ENCODE measurements at regions not wholly inside any gene's neighbourhood (a gene's known extent, or its start where the extent isn't known, plus 50 kb on each side); places are given as distances from the start of the nearest gene placed in this dataset.

DNA sequence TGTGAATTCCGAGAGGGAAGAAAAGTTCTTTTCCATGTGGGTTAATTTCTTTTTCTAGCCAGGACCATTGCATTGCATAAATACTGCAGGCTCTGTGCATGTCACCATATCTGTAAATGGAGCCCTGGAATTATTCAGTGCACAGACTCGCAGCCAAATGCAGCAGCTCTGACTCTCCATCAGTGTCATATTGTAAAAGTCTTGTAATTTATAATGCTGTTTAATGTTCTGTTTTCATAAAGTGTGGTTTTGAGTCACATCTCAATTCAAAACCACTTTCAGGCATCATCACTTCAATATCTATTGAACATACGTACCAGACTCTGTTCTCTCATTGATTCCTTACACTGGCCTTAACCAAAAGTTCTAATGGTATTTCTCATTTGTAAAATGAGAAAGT lies 193.9 kb upstream of the RPL34 start:
- no peak for TF ChIP-seq EZH2 (IDR thresholded peaks at IDR 0.05; ENCODE audit: borderline replicate concordance, insufficient read depth, low read depth, low read length, poor library complexity, severe bottlenecking)
- TF ChIP-seq, protein P1, sequence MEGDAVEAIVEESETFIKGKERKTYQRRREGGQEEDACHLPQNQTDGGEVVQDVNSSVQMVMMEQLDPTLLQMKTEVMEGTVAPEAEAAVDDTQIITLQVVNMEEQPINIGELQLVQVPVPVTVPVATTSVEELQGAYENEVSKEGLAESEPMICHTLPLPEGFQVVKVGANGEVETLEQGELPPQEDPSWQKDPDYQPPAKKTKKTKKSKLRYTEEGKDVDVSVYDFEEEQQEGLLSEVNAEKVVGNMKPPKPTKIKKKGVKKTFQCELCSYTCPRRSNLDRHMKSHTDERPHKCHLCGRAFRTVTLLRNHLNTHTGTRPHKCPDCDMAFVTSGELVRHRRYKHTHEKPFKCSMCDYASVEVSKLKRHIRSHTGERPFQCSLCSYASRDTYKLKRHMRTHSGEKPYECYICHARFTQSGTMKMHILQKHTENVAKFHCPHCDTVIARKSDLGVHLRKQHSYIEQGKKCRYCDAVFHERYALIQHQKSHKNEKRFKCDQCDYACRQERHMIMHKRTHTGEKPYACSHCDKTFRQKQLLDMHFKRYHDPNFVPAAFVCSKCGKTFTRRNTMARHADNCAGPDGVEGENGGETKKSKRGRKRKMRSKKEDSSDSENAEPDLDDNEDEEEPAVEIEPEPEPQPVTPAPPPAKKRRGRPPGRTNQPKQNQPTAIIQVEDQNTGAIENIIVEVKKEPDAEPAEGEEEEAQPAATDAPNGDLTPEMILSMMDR (IDR thresholded peaks at IDR 0.05) = no peak
- Histone ChIP-seq H3K9ac (ENCODE audit: low read length) (no peak overlapping the region), H3K4me1 (ENCODE audit: control insufficient read depth in 2 of 2, insufficient read depth in 2 of 2, low read length in 2 of 2) (no peaks in the 10 kb centered on the region), H3K79me2 (ENCODE audit: control insufficient read depth, insufficient read depth, low read length) (no peaks in the 10 kb centered on the region), H3K27me3 (replicated peaks in 1 of 4; ENCODE audit: control extremely low read depth in 1 of 4, control insufficient read depth in 3 of 4, insufficient read depth in 4 of 4, low read length in 3 of 4) (no peaks in the 10 kb centered on the region), H3K36me3 (replicated peaks in 1 of 2; ENCODE audit: control extremely low read depth in 1 of 2, control insufficient read depth in 1 of 2, extremely low read depth in 1 of 2, insufficient read depth in 2 of 2, low read length in 1 of 2) (no peaks in the 10 kb centered on the region), H3K27ac (ENCODE audit: low read length in 2 of 2) (no peak overlapping the region), H3K4me2 (replicated peaks; ENCODE audit: low read depth, low read length, poor library complexity, severe bottlenecking) (no peak overlapping the region), H4K20me1 (ENCODE audit: control insufficient read depth, insufficient read depth, low read length, poor library complexity, severe bottlenecking) (no peaks in the 10 kb centered on the region), H3K9me3 (ENCODE audit: control extremely low read depth in 1 of 3, control insufficient read depth in 2 of 3, insufficient read depth in 1 of 3, low read length in 2 of 3) (peaks cover 0 to 3% (median 0%) of the 10 kb centered on the region in 3 donors), H2AFZ (ENCODE audit: insufficient read depth, low read depth, low read length, poor library complexity, severe bottlenecking) (no peak overlapping the region), H3K4me3 (ENCODE audit: control extremely low read depth in 1 of 5, extremely low read depth in 1 of 5, insufficient read depth in 1 of 5, low read depth in 2 of 5, low read length in 4 of 5) (no peak overlapping the region)
- intact Hi-C loops (cut with micrococcal nuclease) = no loop called here
- no peaks in the 10 kb centered on the region for H3K27me3 Mint-ChIP-seq
- no CpG with 5 or more reads among the region's 3 CpGs for WGBS (ENCODE audit: insufficient coverage)
- no peak overlapping the region for H3K27ac Mint-ChIP-seq
- CTCF ChIA-PET = no interaction called here
- ATAC-seq (ENCODE audit: low read depth) = no peak
- H3K4me3 Mint-ChIP-seq = no peak overlapping the region
- peaks cover 4% of the 10 kb centered on the region for H3K9me3 Mint-ChIP-seq (ENCODE audit: insufficient read depth)
- H3K4me1 Mint-ChIP-seq = no peaks in the 10 kb centered on the region
- POLR2A ChIA-PET = no interaction called here
- DNase-seq = no peak

DNA sequence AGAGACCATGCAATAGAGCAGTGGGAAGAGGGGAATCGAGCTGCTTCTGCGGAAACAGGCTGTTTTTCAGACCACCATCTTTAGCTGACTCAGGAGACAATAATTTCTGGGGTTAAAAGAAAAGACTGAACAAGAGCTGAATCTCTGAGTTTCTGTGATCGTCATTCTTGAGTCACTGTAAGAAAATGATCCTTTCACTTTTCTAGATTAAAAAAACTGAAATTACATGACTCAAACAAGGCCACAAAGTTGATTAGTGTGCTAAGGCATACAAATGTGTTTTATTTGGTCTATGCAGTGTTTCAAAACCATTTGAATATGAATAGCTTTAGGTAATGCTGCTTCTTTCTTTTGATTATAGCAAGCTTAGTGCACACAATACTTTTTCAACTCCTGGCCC lies 194.4 kb upstream of the RPL34 start:
- peaks cover 4% of the 10 kb centered on the region for H3K9me3 Mint-ChIP-seq (ENCODE audit: insufficient read depth)
- H3K27me3 ChIP-seq (replicated peaks in 1 of 4; ENCODE audit: control extremely low read depth in 1 of 4, control insufficient read depth in 3 of 4, insufficient read depth in 4 of 4, low read length in 3 of 4) = no peaks in the 10 kb centered on the region
- no peaks in the 10 kb centered on the region for H3K27me3 Mint-ChIP-seq
- H3K9me3 ChIP-seq (ENCODE audit: control extremely low read depth in 1 of 3, control insufficient read depth in 2 of 3, insufficient read depth in 1 of 3, low read length in 2 of 3) = peaks cover 0 to 3% (median 0%) of the 10 kb centered on the region in 3 donors
- POLR2A ChIA-PET = no interaction called here
- H3K4me3 Mint-ChIP-seq = no peak overlapping the region
- no peak overlapping the region for H3K9ac ChIP-seq (ENCODE audit: low read length)
- no peaks in the 10 kb centered on the region for H3K36me3 ChIP-seq (replicated peaks in 1 of 2; ENCODE audit: control extremely low read depth in 1 of 2, control insufficient read depth in 1 of 2, extremely low read depth in 1 of 2, insufficient read depth in 2 of 2, low read length in 1 of 2)
- intact Hi-C loops (cut with micrococcal nuclease) = no loop called here
- H3K4me3 ChIP-seq (ENCODE audit: control extremely low read depth in 1 of 5, extremely low read depth in 1 of 5, insufficient read depth in 1 of 5, low read depth in 2 of 5, low read length in 4 of 5) = no peak overlapping the region
- DNase-seq (no peak), ATAC-seq (ENCODE audit: low read depth) (no peak)
- H3K79me2 ChIP-seq (ENCODE audit: control insufficient read depth, insufficient read depth, low read length) = no peaks in the 10 kb centered on the region
- H4K20me1 ChIP-seq (ENCODE audit: control insufficient read depth, insufficient read depth, low read length, poor library complexity, severe bottlenecking) = no peaks in the 10 kb centered on the region
- CTCF ChIA-PET = no interaction called here
- no peak overlapping the region for H3K4me2 ChIP-seq (replicated peaks; ENCODE audit: low read depth, low read length, poor library complexity, severe bottlenecking)
- TF ChIP-seq, protein P1 (IDR thresholded peaks at IDR 0.05) = no peak
- TF ChIP-seq EZH2 (IDR thresholded peaks at IDR 0.05; ENCODE audit: borderline replicate concordance, insufficient read depth, low read depth, low read length, poor library complexity, severe bottlenecking) = no peak
- WGBS (ENCODE audit: insufficient coverage) = no CpG with 5 or more reads among the region's 3 CpGs
- H3K27ac ChIP-seq (ENCODE audit: low read length in 2 of 2) = no peak overlapping the region
- no peak overlapping the region for H2AFZ ChIP-seq (ENCODE audit: insufficient read depth, low read depth, low read length, poor library complexity, severe bottlenecking)
- H3K27ac Mint-ChIP-seq = no peak overlapping the region
- no peaks in the 10 kb centered on the region for H3K4me1 ChIP-seq (ENCODE audit: control insufficient read depth in 2 of 2, insufficient read depth in 2 of 2, low read length in 2 of 2)
- no peaks in the 10 kb centered on the region for H3K4me1 Mint-ChIP-seq

Data from B cell (primary cell).